Osteocyte (in vitro differentiated cells): ENCODE measurements at regions not wholly inside any gene's neighbourhood (a gene's known extent, or its start where the extent isn't known, plus 50 kb on each side); places are given as distances from the start of the nearest gene placed in this dataset.

Source experiments
- DNase-seq: peaks from one replicate; pipeline ENCODE4 v3.0.0; 2021; ENCODE audit warnings: mixed read lengths; ENCODE audit not compliant: unreplicated experiment; ENCODE audit errors: extremely low spot score
- H3K27ac Mint-ChIP-seq: one replicate; pipeline ENCODE4 v1.8.0; 2021; ENCODE audit warnings: mild to moderate bottlenecking, mixed read lengths; ENCODE audit not compliant: unreplicated experiment
- H3K27me3 Mint-ChIP-seq: one replicate; pipeline ENCODE4 v1.8.0; 2021; ENCODE audit warnings: mixed read lengths; ENCODE audit not compliant: unreplicated experiment
- H3K36me3 Mint-ChIP-seq: one replicate; pipeline ENCODE4 v1.8.0; 2021; ENCODE audit warnings: mixed read lengths; ENCODE audit not compliant: unreplicated experiment
- H3K4me1 Mint-ChIP-seq: one replicate; pipeline ENCODE4 v1.8.0; 2021; ENCODE audit warnings: mixed read lengths; ENCODE audit not compliant: unreplicated experiment
- H3K4me3 Mint-ChIP-seq: one replicate; pipeline ENCODE4 v1.8.0; 2021; ENCODE audit warnings: mild to moderate bottlenecking, moderate library complexity, mixed read lengths; ENCODE audit not compliant: unreplicated experiment
- H3K9me3 Mint-ChIP-seq: one replicate; pipeline ENCODE4 v1.8.0; 2021; ENCODE audit warnings: mixed read lengths; ENCODE audit not compliant: unreplicated experiment
- CTCF ChIP-seq: fragments of 200-600 bp; sonication (generic); IDR thresholded peaks from 2 replicates; pipeline ENCODE4 v1.5.0; 2021; ENCODE audit warnings: antibody characterized with exemption, mild to moderate bottlenecking, moderate library complexity

DNA sequence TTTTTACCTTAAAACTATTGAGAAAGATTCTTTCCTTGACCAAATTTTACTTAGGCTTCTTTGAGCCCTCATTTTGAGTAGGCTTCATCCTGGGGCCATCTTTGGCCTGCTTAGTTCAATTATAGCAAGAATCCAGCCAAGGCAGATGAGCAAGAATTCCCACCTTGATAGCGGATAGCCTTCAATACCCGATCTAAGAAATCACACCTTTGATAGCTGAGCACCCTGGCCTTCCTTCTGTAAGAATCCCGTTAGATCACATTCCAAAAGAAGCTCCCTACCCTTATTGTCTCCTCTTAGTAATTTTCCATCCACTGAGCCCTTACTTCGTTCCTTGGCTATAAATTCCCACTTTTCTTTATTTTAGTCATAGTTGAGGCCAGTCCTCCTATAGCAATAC lies 275.4 kb upstream of the ROBO1 start:
- Mint-ChIP-seq H3K4me1 (peaks cover 6% of the 10 kb centered on the region), H3K27ac (no peak overlapping the region), H3K36me3 (no peaks in the 10 kb centered on the region), H3K27me3 (no peaks in the 10 kb centered on the region), H3K9me3 (no peaks in the 10 kb centered on the region), H3K4me3 (no peak overlapping the region)
- no peak for TF ChIP-seq CTCF
- no peak for DNase-seq

DNA sequence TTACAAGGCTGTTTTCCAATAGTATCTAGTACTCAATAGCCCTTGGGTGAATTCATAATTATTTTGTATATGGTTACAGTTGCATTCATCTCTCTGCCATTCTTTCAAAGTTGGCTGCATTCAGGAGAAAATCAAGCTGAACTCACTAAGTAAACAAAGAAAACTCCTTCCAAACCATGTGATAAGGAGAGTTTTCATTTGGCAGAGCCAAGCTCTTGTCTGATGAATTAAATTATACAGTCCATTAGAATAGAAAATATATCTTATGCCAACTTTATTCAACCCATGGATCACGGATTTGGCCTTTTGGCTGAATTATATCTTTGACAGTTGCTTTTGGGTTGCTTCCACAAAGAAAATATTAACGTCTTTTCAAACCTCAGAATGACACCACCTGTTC lies 272.3 kb upstream of the ROBO1 start:
- no peak overlapping the region for H3K4me3 Mint-ChIP-seq
- TF ChIP-seq CTCF = no peak
- no peaks in the 10 kb centered on the region for H3K36me3 Mint-ChIP-seq
- H3K27me3 Mint-ChIP-seq = no peaks in the 10 kb centered on the region
- no peak for DNase-seq
- H3K9me3 Mint-ChIP-seq = no peaks in the 10 kb centered on the region
- no peak overlapping the region for H3K27ac Mint-ChIP-seq
- no peaks in the 10 kb centered on the region for H3K4me1 Mint-ChIP-seq

DNA sequence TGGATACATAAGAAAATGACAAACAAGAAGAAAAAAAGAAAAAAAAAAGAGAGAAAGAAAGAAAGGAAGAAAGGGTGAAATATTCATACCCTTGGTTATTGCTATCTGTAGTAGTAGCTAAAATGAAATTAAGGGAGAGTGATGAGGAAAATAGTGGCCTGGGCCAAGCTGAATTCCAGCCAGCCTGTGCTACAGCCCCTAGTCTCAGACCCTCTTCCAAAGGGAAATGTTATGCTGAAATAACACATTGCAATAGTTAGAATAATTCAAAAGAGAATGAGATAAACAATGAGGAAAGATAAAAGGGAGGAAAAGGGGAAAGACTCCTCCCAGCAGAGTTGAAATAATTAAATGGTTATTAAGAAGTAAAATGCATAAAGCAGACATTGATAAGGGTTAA lies 268.4 kb upstream of the ROBO1 start:
- H3K9me3 Mint-ChIP-seq = no peaks in the 10 kb centered on the region
- no peaks in the 10 kb centered on the region for H3K27me3 Mint-ChIP-seq
- no peak overlapping the region for H3K4me3 Mint-ChIP-seq
- H3K27ac Mint-ChIP-seq = no peak overlapping the region
- H3K36me3 Mint-ChIP-seq = no peaks in the 10 kb centered on the region
- no peaks in the 10 kb centered on the region for H3K4me1 Mint-ChIP-seq
- DNase-seq = no peak
- no peak for TF ChIP-seq CTCF

- no peak for TF ChIP-seq CTCF
- Mint-ChIP-seq H3K4me3 (no peak overlapping the region), H3K27ac (no peak overlapping the region), H3K9me3 (no peaks in the 10 kb centered on the region), H3K27me3 (no peaks in the 10 kb centered on the region), H3K36me3 (no peaks in the 10 kb centered on the region), H3K4me1 (no peaks in the 10 kb centered on the region)
- DNase-seq = no peak
These were observed 267.2 kb upstream of the ROBO1 start for GRCh38 chr3:80035021-80035420.

DNA sequence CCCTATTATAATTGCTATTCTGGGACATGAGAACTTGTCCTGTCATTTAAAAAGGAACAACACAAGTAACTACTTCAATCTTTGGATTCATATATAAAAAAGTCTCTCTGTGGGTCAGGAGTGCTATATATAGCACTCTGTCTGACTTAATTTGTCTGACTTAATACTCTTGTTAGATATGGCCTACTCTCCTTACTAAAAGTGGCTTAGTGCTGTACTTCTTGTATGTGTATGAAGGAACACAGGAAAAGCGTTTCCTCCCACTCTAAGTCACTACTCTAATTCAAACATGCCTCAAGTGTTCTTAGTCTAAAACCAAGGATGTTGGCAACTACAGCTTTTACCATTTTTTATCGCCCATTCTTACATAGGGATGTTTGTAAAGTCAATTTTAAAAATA lies 255.2 kb upstream of the ROBO1 start:
- H3K36me3 Mint-ChIP-seq = no peaks in the 10 kb centered on the region
- H3K4me1 Mint-ChIP-seq = no peaks in the 10 kb centered on the region
- H3K27ac Mint-ChIP-seq = no peak overlapping the region
- DNase-seq = no peak
- H3K4me3 Mint-ChIP-seq = no peak overlapping the region
- H3K9me3 Mint-ChIP-seq = no peaks in the 10 kb centered on the region
- TF ChIP-seq CTCF = no peak
- H3K27me3 Mint-ChIP-seq = no peaks in the 10 kb centered on the region
